ENCODE measurements at regions not wholly inside any gene's neighbourhood (a gene's known extent, or its start where the extent isn't known, plus 50 kb on each side); places are given as distances from the start of the nearest gene placed in this dataset.

DNA sequence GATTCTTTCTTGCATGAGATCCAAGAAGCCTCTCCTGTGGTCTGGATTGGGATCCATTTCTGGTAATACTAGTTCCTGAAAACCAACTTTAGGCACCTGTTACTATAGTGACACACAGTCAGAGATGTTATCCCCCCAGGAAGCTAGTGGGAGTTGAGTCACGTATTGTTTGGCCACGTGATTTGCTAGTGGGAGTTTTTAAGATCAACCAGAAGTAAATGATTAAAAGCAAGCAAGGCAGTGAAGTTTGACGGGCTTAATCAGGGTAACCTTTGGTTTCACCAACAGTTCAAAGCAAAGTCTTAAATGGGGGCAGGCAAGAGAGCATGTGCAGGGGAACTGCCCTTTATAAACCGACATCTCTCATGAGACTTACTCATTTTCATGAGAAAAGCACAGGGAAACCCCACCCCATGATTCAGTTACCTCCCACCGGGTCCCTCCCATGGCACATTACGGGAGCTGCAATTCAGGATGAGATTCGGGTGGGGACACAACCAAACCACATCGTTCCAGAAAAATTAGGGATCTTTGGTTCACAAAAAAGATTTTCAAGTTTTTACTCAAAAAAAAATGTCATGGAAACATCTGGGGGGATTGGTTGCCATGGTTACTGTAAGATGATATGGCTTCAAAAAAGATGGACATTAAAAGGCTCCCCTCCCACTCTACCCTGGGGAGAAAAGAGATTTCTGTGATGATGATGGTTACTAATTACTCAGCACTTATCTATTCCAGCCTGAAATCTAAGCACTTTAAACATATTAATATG lies 483.1 kb upstream of the ERCC4 start (continued):
- TF ChIP-seq CREM (IDR thresholded peaks at IDR 0.05; ENCODE audit: low read depth), result peak; percentile 79
- peak; percentile 15; the same call in 1 of the 2 replicates for TF ChIP-seq ZNF384 (IDR thresholded peaks at IDR 0.05; ENCODE audit: borderline replicate concordance, low read depth, low read length)
- TF ChIP-seq YY1 (IDR thresholded peaks at IDR 0.05; ENCODE audit: low read depth, low read length), result 0 out of 2 replicates have a peak, but pooled peaks have one; percentile 12
- TF ChIP-seq PAX8 (IDR thresholded peaks at IDR 0.05), result no peak
- TF ChIP-seq, protein P1, sequence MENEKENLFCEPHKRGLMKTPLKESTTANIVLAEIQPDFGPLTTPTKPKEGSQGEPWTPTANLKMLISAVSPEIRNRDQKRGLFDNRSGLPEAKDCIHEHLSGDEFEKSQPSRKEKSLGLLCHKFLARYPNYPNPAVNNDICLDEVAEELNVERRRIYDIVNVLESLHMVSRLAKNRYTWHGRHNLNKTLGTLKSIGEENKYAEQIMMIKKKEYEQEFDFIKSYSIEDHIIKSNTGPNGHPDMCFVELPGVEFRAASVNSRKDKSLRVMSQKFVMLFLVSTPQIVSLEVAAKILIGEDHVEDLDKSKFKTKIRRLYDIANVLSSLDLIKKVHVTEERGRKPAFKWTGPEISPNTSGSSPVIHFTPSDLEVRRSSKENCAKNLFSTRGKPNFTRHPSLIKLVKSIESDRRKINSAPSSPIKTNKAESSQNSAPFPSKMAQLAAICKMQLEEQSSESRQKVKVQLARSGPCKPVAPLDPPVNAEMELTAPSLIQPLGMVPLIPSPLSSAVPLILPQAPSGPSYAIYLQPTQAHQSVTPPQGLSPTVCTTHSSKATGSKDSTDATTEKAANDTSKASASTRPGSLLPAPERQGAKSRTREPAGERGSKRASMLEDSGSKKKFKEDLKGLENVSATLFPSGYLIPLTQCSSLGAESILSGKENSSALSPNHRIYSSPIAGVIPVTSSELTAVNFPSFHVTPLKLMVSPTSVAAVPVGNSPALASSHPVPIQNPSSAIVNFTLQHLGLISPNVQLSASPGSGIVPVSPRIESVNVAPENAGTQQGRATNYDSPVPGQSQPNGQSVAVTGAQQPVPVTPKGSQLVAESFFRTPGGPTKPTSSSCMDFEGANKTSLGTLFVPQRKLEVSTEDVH (IDR thresholded peaks at IDR 0.05; ENCODE audit: low read depth, partially characterized antibody), result no peak
- TF ChIP-seq BCL11A (IDR thresholded peaks at IDR 0.05; ENCODE audit: low read depth, low read length), result peak; percentile 75
- TF ChIP-seq HDAC2 (IDR thresholded peaks at IDR 0.05), result no peak
- TF ChIP-seq LARP7 (IDR thresholded peaks at IDR 0.05), result no peak
- no peak for TF ChIP-seq JUND (IDR thresholded peaks at IDR 0.05; ENCODE audit: low read depth, low read length)
- TF ChIP-seq CBX3 (IDR thresholded peaks at IDR 0.05; ENCODE audit: borderline replicate concordance, low read depth), result no peak
- no peak for TF ChIP-seq MTA3 (IDR thresholded peaks at IDR 0.05; ENCODE audit: borderline replicate concordance, low read length)
- no peak for TF ChIP-seq SIN3A (IDR thresholded peaks at IDR 0.05; ENCODE audit: low read depth, low read length)
- no peak for TF ChIP-seq SREBF1 (IDR thresholded peaks at IDR 0.05; ENCODE audit: low read length)
- peak; percentile 16; the same call in 1 of the 2 replicates for TF ChIP-seq ATF3 (IDR thresholded peaks at IDR 0.05; ENCODE audit: borderline replicate concordance, extremely low read depth, low read depth, low read length)
- no peak for TF ChIP-seq SREBF2 (IDR thresholded peaks at IDR 0.05; ENCODE audit: low read length)
- TF ChIP-seq RAD21 (IDR thresholded peaks at IDR 0.05; ENCODE audit: insufficient read depth, low read depth, low read length), result peak; percentile 13; the same call in 1 of the 2 replicates
- peak; percentile 84 for TF ChIP-seq RELA (IDR thresholded peaks at IDR 0.05; ENCODE audit: borderline replicate concordance, partially characterized antibody)
- TF ChIP-seq, protein P2, sequence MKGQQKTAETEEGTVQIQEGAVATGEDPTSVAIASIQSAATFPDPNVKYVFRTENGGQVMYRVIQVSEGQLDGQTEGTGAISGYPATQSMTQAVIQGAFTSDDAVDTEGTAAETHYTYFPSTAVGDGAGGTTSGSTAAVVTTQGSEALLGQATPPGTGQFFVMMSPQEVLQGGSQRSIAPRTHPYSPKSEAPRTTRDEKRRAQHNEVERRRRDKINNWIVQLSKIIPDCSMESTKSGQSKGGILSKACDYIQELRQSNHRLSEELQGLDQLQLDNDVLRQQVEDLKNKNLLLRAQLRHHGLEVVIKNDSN (IDR thresholded peaks at IDR 0.05; ENCODE audit: borderline replicate concordance, extremely low read length, insufficient read depth, low read depth, low read length), result peak; percentile 24
- TF ChIP-seq MYC (IDR thresholded peaks at IDR 0.05; ENCODE audit: insufficient read depth, insufficient read length, insufficient replicate concordance, low read length, severe bottlenecking), result no peak
- no peak for TF ChIP-seq KLF5 (IDR thresholded peaks at IDR 0.05; ENCODE audit: partially characterized antibody)
- TF ChIP-seq WRNIP1 (IDR thresholded peaks at IDR 0.05; ENCODE audit: borderline replicate concordance, low read depth, low read length), result no peak
- TF ChIP-seq SIX5 (IDR thresholded peaks at IDR 0.05; ENCODE audit: low read depth, low read length, severe bottlenecking), result no peak
- TF ChIP-seq SMAD1 (IDR thresholded peaks at IDR 0.05; ENCODE audit: low read depth, partially characterized antibody), result peak; percentile 68
- no peak for TF ChIP-seq SRF (IDR thresholded peaks at IDR 0.05; ENCODE audit: low read depth in 2 of 2, low read length in 2 of 2)
- TF ChIP-seq STAT3 (IDR thresholded peaks at IDR 0.05; ENCODE audit: low read depth, low read length), result no peak
- TF ChIP-seq ZNF207 (IDR thresholded peaks at IDR 0.05; ENCODE audit: borderline replicate concordance), result no peak
